Sigmoid colon (tissue), 6 donors: ENCODE measurements at regions not wholly inside any gene's neighbourhood (a gene's known extent, or its start where the extent isn't known, plus 50 kb on each side); places are given as distances from the start of the nearest gene placed in this dataset.

Source experiments
- DNase-seq: peaks from one replicate; pipeline ENCODE4 v3.0.0-alpha.2; 2019
- H3K27ac ChIP-seq, 4 donors: fragments of 200-600 bp; sonication (generic); one replicate each; pipeline ENCODE4 v1.5.1; 2016 to 2019; ENCODE audit warnings: mild to moderate bottlenecking in 1 of 4
- H3K27me3 ChIP-seq, 3 donors: fragments of 200-600 bp; sonication (generic); one replicate each; pipeline ENCODE4 v1.5.1; 2019; ENCODE audit warnings: mild to moderate bottlenecking in 1 of 3
- H3K36me3 ChIP-seq, 4 donors: fragments of 200-600 bp; sonication (generic); one replicate each; pipeline ENCODE4 v1.5.1; 2016 to 2019
- H3K4me1 ChIP-seq, 4 donors: fragments of 200-600 bp; sonication (generic); one replicate each; pipeline ENCODE4 v1.5.1; 2017 to 2019
- H3K4me3 ChIP-seq, 4 donors: fragments of 200-600 bp; sonication (generic); one replicate each; pipeline ENCODE4 v1.5.1; 2017 to 2019; ENCODE audit warnings: mild to moderate bottlenecking in 2 of 4, moderate library complexity in 1 of 4
- H3K9me3 ChIP-seq, 4 donors: fragments of 200-600 bp in 3 of 4; sonication (generic) in 3 of 4; one replicate each; pipeline versions ENCODE4 v1.5.1 to v1.6.1; 2013 to 2019
- CTCF ChIP-seq, 4 experiments: fragments of 450-650 bp in 3 of 4; fragments of 200-600 bp in 1 of 4; IDR thresholded peaks; one replicate each; pipeline ENCODE4 v1.5.1; 2016 to 2019; ENCODE audit warnings: antibody characterized with exemption in 4 of 4, mild to moderate bottlenecking in 3 of 4, moderate library complexity in 2 of 4
- EP300 ChIP-seq, 4 donors: sonication (generic); formaldehyde crosslinking; IDR thresholded peaks; one replicate each; pipeline ENCODE4 v1.6.1; 2017; ENCODE audit warnings: antibody characterized with exemption in 4 of 4
- POLR2A ChIP-seq, 2 donors: fragments of 450-650 bp; IDR thresholded peaks; one replicate each; pipeline ENCODE4 v1.6.1; 2016; ENCODE audit warnings: antibody characterized with exemption in 2 of 2, mild to moderate bottlenecking in 2 of 2, moderate library complexity in 2 of 2
- POLR2AphosphoS5 ChIP-seq, 4 donors: sonication (generic); formaldehyde crosslinking; IDR thresholded peaks; one replicate each; pipeline ENCODE4 v1.6.1; 2017; ENCODE audit warnings: antibody characterized with exemption in 4 of 4
- WGBS, 2 donors: extraction: QIAGEN DNeasy Blood & Tissue Kit; methylation state at CpG; one replicate each; pipeline ENCODE4 v1.1.7; 2013; 5-methylcytosine and 5-hydroxymethylcytosine counted together
- intact Hi-C: fragments of 100-400 bp; cut with DNase I; formaldehyde crosslinking; loops from one replicate; pipeline ENCODE4 v1.15.1; 2023
- donor health status: healthy with polysubstance abuse.
- donor health status: healthy.

GRCh38 chr4:186782302-186782701, 58.6 kb upstream of the FAT1 start:
- no peak overlapping the region for H3K4me3 ChIP-seq
- 78% methylated on average over 5 of the region's 5 CpGs for WGBS, 2 donors
- intact Hi-C loops, result no loop called here
- no peak for TF ChIP-seq CTCF (IDR thresholded peaks at IDR 0.05)
- no peak for TF ChIP-seq POLR2AphosphoS5 (IDR thresholded peaks at IDR 0.05)
- TF ChIP-seq EP300 (IDR thresholded peaks at IDR 0.05), result no peak
- no peak for TF ChIP-seq POLR2A (IDR thresholded peaks at IDR 0.05)
- no peak overlapping the region for H3K27ac ChIP-seq
- no peaks in the 10 kb centered on the region for H3K4me1 ChIP-seq
- H3K36me3 ChIP-seq, result no peaks in the 10 kb centered on the region
- no peak for DNase-seq
- no peaks in the 10 kb centered on the region for H3K9me3 ChIP-seq
- H3K27me3 ChIP-seq, result no peaks in the 10 kb centered on the region

GRCh38 chr4:186787536-186787935, 63.9 kb upstream of the FAT1 start:
- Histone ChIP-seq H3K9me3 (no peaks in the 10 kb centered on the region), H3K27ac (no peak overlapping the region), H3K36me3 (no peaks in the 10 kb centered on the region), H3K4me1 (peaks cover 0 to 5% (median 0%) of the 10 kb centered on the region in 4 donors), H3K27me3 (no peaks in the 10 kb centered on the region), H3K4me3 (no peak overlapping the region)
- TF ChIP-seq POLR2AphosphoS5 (IDR thresholded peaks at IDR 0.05), result no peak
- TF ChIP-seq POLR2A (IDR thresholded peaks at IDR 0.05), result no peak
- TF ChIP-seq EP300 (IDR thresholded peaks at IDR 0.05), result no peak
- no peak for TF ChIP-seq CTCF (IDR thresholded peaks at IDR 0.05)
- DNase-seq, result no peak
- WGBS, 2 donors, result 74% methylated on average over 5 of the region's 5 CpGs
- intact Hi-C loops, result no loop called here

- intact Hi-C loops, result no loop called here
- H3K36me3 ChIP-seq, result no peaks in the 10 kb centered on the region
- H3K4me1 ChIP-seq, result peaks cover 0 to 5% (median 0%) of the 10 kb centered on the region in 4 donors
- 77 to 89% methylated on average over 3 of the region's 3 CpGs for WGBS, 2 donors
- no peaks in the 10 kb centered on the region for H3K27me3 ChIP-seq
- DNase-seq, result no peak
- H3K9me3 ChIP-seq, result no peaks in the 10 kb centered on the region
- no peak for TF ChIP-seq POLR2AphosphoS5 (IDR thresholded peaks at IDR 0.05)
- H3K27ac ChIP-seq, result no peak overlapping the region
- no peak overlapping the region for H3K4me3 ChIP-seq
Measured at GRCh38 chr4:186789651-186790050, 66.0 kb upstream of the FAT1 start.

- no peaks in the 10 kb centered on the region for H3K9me3 ChIP-seq
Measured at GRCh38 chr4:186790630-186791029, 67.0 kb upstream of the FAT1 start.

GRCh38 chr4:186792728-186793366, 69.2 kb upstream of the FAT1 start:
- DNase-seq, result no peak
- no peak overlapping the region for H3K4me3 ChIP-seq
- H3K4me1 ChIP-seq, result peaks cover 0 to 5% (median 0%) of the 10 kb centered on the region in 4 donors
- no peaks in the 10 kb centered on the region for H3K36me3 ChIP-seq
- TF ChIP-seq POLR2A (IDR thresholded peaks at IDR 0.05), result no peak
- no peak for TF ChIP-seq POLR2AphosphoS5 (IDR thresholded peaks at IDR 0.05)
- TF ChIP-seq CTCF (IDR thresholded peaks at IDR 0.05), result no peak
- no peak for TF ChIP-seq EP300 (IDR thresholded peaks at IDR 0.05)
- H3K27ac ChIP-seq, result no peak overlapping the region
- no peaks in the 10 kb centered on the region for H3K27me3 ChIP-seq
- H3K9me3 ChIP-seq, result no peaks in the 10 kb centered on the region
- intact Hi-C loops, result no loop called here
- 70 to 85% methylated on average over 2 of the region's 2 CpGs for WGBS, 2 donors

More at GRCh38 chr4:186790630-186791029, 67.0 kb upstream of the FAT1 start:
- Histone ChIP-seq H3K27ac (no peak overlapping the region), H3K36me3 (no peaks in the 10 kb centered on the region), H3K4me1 (peaks cover 0 to 5% (median 0%) of the 10 kb centered on the region in 4 donors), H3K4me3 (no peak overlapping the region), H3K27me3 (no peaks in the 10 kb centered on the region)
- TF ChIP-seq POLR2A (IDR thresholded peaks at IDR 0.05) (no peak), CTCF (IDR thresholded peaks at IDR 0.05) (no peak), EP300 (IDR thresholded peaks at IDR 0.05) (no peak), POLR2AphosphoS5 (IDR thresholded peaks at IDR 0.05) (no peak)
- DNase-seq, result no peak
- intact Hi-C loops, result no loop called here
